Ishikawa (cell line): ENCODE measurements at regions not wholly inside any gene's neighbourhood (a gene's known extent, or its start where the extent isn't known, plus 50 kb on each side); places are given as distances from the start of the nearest gene placed in this dataset.

ENCODE experiments used
- CREB1 ChIP-seq: IDR thresholded peaks from 2 replicates; pipeline ENCODE4 v1.6.1; 2012; ENCODE audit warnings: low read depth
- EGR1 ChIP-seq: IDR thresholded peaks from 2 replicates; pipeline ENCODE4 v1.6.1; 2012
- EP300 ChIP-seq: IDR thresholded peaks from 2 replicates; pipeline ENCODE4 v1.6.1; 2012; ENCODE audit warnings: borderline replicate concordance
- FOXM1 ChIP-seq: IDR thresholded peaks from 2 replicates; pipeline ENCODE4 v1.6.1; 2012; ENCODE audit warnings: low read depth, borderline replicate concordance
- MAX ChIP-seq: IDR thresholded peaks from 2 replicates; pipeline ENCODE4 v1.6.1; 2012
- TAF1 ChIP-seq: IDR thresholded peaks from 2 replicates; pipeline ENCODE4 v1.6.1; 2012; ENCODE audit warnings: low read depth, mild to moderate bottlenecking
- TCF12 ChIP-seq: IDR thresholded peaks from 2 replicates; pipeline ENCODE4 v1.6.1; 2012; ENCODE audit warnings: low read depth
- USF1 ChIP-seq: IDR thresholded peaks from 2 replicates; pipeline ENCODE4 v1.6.1; 2012
- TF ChIP-seq, protein P1 (sequence below): IDR thresholded peaks from 2 replicates; pipeline ENCODE4 v1.6.1; 2012; ENCODE audit warnings: low read depth, mild to moderate bottlenecking

DNA sequence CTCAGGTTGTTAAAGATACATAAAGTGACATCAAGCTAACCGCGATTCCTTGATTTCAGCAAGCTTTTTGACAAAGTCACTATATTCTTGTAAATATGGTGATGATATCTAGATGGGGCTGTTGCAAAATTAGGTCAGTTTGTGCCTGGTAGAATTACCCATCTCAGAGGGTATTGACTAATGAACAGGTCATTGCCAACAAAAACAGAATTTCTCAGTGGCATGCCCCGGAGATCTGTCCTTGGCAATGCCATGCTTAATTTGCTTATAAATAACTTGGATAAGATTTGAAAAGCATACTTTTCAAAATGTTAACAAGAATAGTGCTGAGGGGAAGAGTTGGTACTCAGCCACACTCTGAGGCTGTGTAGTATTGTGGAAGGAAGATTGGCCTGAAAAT is 783.3 kb upstream of the SEMA6A start:
- TF ChIP-seq MAX (no peak), CREB1 (no peak), EGR1 (no peak), EP300 (no peak), FOXM1 (no peak), TAF1 (no peak), USF1 (no peak), TCF12 (no peak)
- TF ChIP-seq, protein P1, sequence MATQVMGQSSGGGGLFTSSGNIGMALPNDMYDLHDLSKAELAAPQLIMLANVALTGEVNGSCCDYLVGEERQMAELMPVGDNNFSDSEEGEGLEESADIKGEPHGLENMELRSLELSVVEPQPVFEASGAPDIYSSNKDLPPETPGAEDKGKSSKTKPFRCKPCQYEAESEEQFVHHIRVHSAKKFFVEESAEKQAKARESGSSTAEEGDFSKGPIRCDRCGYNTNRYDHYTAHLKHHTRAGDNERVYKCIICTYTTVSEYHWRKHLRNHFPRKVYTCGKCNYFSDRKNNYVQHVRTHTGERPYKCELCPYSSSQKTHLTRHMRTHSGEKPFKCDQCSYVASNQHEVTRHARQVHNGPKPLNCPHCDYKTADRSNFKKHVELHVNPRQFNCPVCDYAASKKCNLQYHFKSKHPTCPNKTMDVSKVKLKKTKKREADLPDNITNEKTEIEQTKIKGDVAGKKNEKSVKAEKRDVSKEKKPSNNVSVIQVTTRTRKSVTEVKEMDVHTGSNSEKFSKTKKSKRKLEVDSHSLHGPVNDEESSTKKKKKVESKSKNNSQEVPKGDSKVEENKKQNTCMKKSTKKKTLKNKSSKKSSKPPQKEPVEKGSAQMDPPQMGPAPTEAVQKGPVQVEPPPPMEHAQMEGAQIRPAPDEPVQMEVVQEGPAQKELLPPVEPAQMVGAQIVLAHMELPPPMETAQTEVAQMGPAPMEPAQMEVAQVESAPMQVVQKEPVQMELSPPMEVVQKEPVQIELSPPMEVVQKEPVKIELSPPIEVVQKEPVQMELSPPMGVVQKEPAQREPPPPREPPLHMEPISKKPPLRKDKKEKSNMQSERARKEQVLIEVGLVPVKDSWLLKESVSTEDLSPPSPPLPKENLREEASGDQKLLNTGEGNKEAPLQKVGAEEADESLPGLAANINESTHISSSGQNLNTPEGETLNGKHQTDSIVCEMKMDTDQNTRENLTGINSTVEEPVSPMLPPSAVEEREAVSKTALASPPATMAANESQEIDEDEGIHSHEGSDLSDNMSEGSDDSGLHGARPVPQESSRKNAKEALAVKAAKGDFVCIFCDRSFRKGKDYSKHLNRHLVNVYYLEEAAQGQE, result no peak
